Ishikawa (cell line): ENCODE measurements at regions not wholly inside any gene's neighbourhood (a gene's known extent, or its start where the extent isn't known, plus 50 kb on each side); places are given as distances from the start of the nearest gene placed in this dataset.

ENCODE experiments used
- CEBPB ChIP-seq: IDR thresholded peaks from 2 replicates; pipeline ENCODE4 v1.6.1; 2012
- CREB1 ChIP-seq: IDR thresholded peaks from 2 replicates; pipeline ENCODE4 v1.6.1; 2012; ENCODE audit warnings: low read depth
- EGR1 ChIP-seq: IDR thresholded peaks from 2 replicates; pipeline ENCODE4 v1.6.1; 2012
- EP300 ChIP-seq: IDR thresholded peaks from 2 replicates; pipeline ENCODE4 v1.6.1; 2012; ENCODE audit warnings: borderline replicate concordance
- FOXM1 ChIP-seq: IDR thresholded peaks from 2 replicates; pipeline ENCODE4 v1.6.1; 2012; ENCODE audit warnings: low read depth, borderline replicate concordance
- MAX ChIP-seq: IDR thresholded peaks from 2 replicates; pipeline ENCODE4 v1.6.1; 2012
- NFIC ChIP-seq: IDR thresholded peaks from 2 replicates; pipeline ENCODE4 v1.6.1; 2012
- RAD21 ChIP-seq: IDR thresholded peaks from 2 replicates; pipeline ENCODE4 v1.6.1; 2012; ENCODE audit warnings: low read depth
- REST ChIP-seq: IDR thresholded peaks from 2 replicates; pipeline ENCODE4 v1.6.1; 2012; ENCODE audit warnings: low read depth, mild to moderate bottlenecking
- TAF1 ChIP-seq: IDR thresholded peaks from 2 replicates; pipeline ENCODE4 v1.6.1; 2012; ENCODE audit warnings: low read depth, mild to moderate bottlenecking
- TCF12 ChIP-seq: IDR thresholded peaks from 2 replicates; pipeline ENCODE4 v1.6.1; 2012; ENCODE audit warnings: low read depth
- TEAD4 ChIP-seq: IDR thresholded peaks from 2 replicates; pipeline ENCODE4 v1.6.1; 2012
- YY1 ChIP-seq: IDR thresholded peaks from 2 replicates; pipeline ENCODE4 v1.6.1; 2012; ENCODE audit warnings: low read depth
- ZBTB7A ChIP-seq: IDR thresholded peaks from 2 replicates; pipeline ENCODE4 v1.6.1; 2012; ENCODE audit warnings: low read depth
- TF ChIP-seq, protein P1 (sequence below): IDR thresholded peaks from 2 replicates; pipeline ENCODE4 v1.6.1; 2012

DNA sequence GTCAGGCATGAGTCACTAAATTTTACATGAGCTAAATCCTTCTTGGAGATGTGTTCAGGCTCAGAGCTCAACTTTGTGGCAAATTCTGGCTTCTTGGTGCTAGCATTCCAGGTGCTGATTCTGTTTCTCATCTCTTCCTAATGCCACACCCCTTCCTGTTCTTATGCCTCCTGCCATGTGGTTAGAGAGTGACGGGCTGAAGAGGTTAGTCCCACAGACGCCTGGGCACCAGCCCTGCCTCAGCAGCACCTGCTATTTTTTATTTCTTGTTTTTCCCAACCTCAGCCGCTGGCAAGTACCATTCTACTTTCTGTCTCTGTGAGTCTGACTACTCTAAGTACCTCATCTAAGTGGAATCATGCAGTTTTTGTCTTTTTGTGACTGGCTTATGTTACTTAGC lies 329.5 kb downstream of the KCNRG start:
- no peak for TF ChIP-seq TCF12
- no peak for TF ChIP-seq EP300
- TF ChIP-seq, protein P1, sequence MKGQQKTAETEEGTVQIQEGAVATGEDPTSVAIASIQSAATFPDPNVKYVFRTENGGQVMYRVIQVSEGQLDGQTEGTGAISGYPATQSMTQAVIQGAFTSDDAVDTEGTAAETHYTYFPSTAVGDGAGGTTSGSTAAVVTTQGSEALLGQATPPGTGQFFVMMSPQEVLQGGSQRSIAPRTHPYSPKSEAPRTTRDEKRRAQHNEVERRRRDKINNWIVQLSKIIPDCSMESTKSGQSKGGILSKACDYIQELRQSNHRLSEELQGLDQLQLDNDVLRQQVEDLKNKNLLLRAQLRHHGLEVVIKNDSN: no peak
- no peak for TF ChIP-seq EGR1
- no peak for TF ChIP-seq FOXM1

- TF ChIP-seq REST: no peak
- TF ChIP-seq TCF12: no peak
- TF ChIP-seq, protein P1: no peak
- no peak for TF ChIP-seq TAF1
- no peak for TF ChIP-seq CREB1
- no peak for TF ChIP-seq RAD21
- no peak for TF ChIP-seq EP300
- TF ChIP-seq FOXM1: no peak
- TF ChIP-seq TEAD4: no peak
- TF ChIP-seq YY1: no peak
- no peak for TF ChIP-seq ZBTB7A
- no peak for TF ChIP-seq MAX
- TF ChIP-seq EGR1: no peak
- no peak for TF ChIP-seq NFIC
- no peak for TF ChIP-seq CEBPB
These were observed 330.6 kb downstream of the KCNRG start for GRCh38 chr13:50345804-50346203.

- no peak for TF ChIP-seq CREB1
- TF ChIP-seq TEAD4: no peak
- TF ChIP-seq RAD21: no peak
- no peak for TF ChIP-seq REST
- TF ChIP-seq EP300: no peak
- no peak for TF ChIP-seq TCF12
- TF ChIP-seq, protein P1: no peak
- no peak for TF ChIP-seq EGR1
- no peak for TF ChIP-seq TAF1
- TF ChIP-seq ZBTB7A: no peak
- TF ChIP-seq NFIC: no peak
- no peak for TF ChIP-seq FOXM1
- no peak for TF ChIP-seq YY1
- no peak for TF ChIP-seq MAX
- no peak for TF ChIP-seq CEBPB
These were observed 333.1 kb downstream of the KCNRG start for GRCh38 chr13:50348371-50348770.

GRCh38 chr13:50352720-50353480 lies 337.7 kb downstream of the KCNRG start:
- TF ChIP-seq TCF12 (no peak), YY1 (no peak), FOXM1 (no peak)
- TF ChIP-seq, protein P1: no peak

GRCh38 chr13:50353651-50354415 lies 338.6 kb downstream of the KCNRG start:
- TF ChIP-seq, protein P1: no peak
- TF ChIP-seq ZBTB7A: no peak
- no peak for TF ChIP-seq YY1
- TF ChIP-seq TEAD4: no peak
- TF ChIP-seq NFIC: no peak
- no peak for TF ChIP-seq CEBPB
- TF ChIP-seq CREB1: no peak
- no peak for TF ChIP-seq MAX
- TF ChIP-seq EP300: no peak
- TF ChIP-seq FOXM1: no peak
- TF ChIP-seq REST: no peak
- TF ChIP-seq TAF1: no peak
- no peak for TF ChIP-seq RAD21
- TF ChIP-seq EGR1: no peak
- TF ChIP-seq TCF12: no peak
